SK-N-MC (cell line): ENCODE measurements at regions not wholly inside any gene's neighbourhood (a gene's known extent, or its start where the extent isn't known, plus 50 kb on each side); places are given as distances from the start of the nearest gene placed in this dataset.

Experiments
- EZH2 ChIP-seq: fragments of 200-600 bp; sonication (generic); IDR thresholded peaks from one replicate; pipeline ENCODE4 v1.6.1; 2017; ENCODE audit warnings: antibody characterized with exemption
- FOXP2 ChIP-seq: optimal IDR thresholded peaks from 2 replicates; pipeline ENCODE3; 2011; ENCODE audit warnings: mild to moderate bottlenecking, moderate library complexity; ENCODE audit not compliant: insufficient read depth; ENCODE audit errors: extremely low read length, control extremely low read depth
- POLR2AphosphoS5 ChIP-seq: IDR thresholded peaks from 2 replicates; pipeline ENCODE4 v1.6.1; 2012; ENCODE audit warnings: mild to moderate bottlenecking, low read depth, low read length, borderline replicate concordance

GRCh38 chr6:167428664-167429333, 103.9 kb downstream of the TTLL2 start:
- TF ChIP-seq POLR2AphosphoS5 (no peak), EZH2 (no peak), FOXP2 (no peak)
